ENCODE measurements at regions not wholly inside any gene's neighbourhood (a gene's known extent, or its start where the extent isn't known, plus 50 kb on each side); places are given as distances from the start of the nearest gene placed in this dataset.

GRCh38 chr2:129067070-129067469 is 748.4 kb upstream of the HS6ST1 start:
- no peak for DNase-seq (ENCODE audit: low read depth in 2 of 2)

DNA sequence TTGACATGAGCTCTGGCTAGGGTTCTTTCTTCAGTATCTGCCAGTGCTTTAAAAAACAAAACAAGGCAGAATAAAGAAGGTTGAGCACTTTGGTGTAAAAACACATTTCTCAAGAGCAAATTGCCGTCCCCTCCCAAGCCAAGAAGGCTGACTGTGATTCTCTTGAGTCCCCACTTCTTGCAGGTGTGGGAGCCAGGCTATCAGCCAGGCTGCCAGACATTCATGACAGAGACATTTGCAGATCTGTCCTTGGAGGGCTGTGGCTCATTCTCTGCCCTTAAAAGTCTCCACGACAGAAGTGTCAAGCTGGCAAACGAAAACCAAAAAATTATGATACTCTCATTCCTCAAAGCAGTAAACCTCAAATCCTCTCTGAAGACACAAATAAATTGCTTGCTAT is 749.3 kb upstream of the HS6ST1 start:
- DNase-seq (ENCODE audit: low read depth in 2 of 2) = no peak

DNA sequence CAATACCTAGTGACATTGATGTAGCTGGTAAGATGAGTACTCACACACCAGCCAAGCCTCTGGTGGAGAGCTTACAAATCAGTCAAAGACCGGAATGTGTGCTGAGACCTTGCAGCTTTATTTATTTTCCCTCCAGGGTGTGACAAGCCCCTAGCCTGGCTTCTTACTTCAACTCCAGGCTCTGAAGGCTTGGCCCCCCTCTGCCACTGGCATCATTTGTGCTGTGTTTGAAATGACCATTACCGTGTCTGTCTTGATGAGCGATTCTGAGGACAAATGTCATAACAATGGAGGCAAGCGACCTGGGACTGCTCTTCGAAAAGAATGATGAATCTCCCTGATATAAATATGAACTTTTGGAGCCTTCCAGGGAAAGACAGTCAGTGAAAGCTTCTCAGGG is 749.9 kb upstream of the HS6ST1 start:
- no peak for DNase-seq (ENCODE audit: low read depth in 2 of 2)

DNA sequence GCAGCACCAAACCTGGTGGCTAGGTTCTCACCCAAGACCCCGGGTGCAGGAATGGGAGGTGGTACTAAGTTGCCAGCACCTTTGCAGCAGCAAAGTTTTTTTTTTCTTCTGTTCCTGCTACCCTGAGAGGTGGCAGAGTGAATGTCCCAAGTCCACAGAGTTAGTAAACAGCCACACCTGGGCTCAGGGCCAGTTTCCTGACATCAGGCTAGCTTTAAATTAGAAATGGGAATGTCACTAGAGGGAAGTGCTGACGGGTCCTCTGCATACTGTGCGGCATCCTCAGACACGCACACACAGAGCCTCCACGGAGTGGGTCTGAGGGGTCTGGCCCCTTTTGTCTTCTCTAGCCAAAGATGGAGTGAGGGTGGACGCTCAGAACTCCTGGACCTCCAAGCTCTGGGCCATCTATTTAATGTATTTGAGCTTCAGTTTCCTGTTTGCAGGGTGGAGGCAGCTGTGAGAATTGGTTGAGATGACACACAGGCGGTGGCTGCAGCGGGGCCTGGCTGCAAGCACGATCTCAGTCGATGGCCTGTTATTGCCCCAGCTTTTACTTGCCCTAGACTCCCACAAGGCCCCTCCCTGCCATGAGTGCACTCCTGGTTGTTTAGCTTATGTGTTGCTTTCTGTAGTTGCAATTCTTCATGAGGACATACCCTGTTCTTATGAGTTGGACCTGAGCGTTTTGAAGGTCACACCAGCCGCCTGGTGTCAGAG is 751.4 kb upstream of the HS6ST1 start:
- no peak for DNase-seq (ENCODE audit: low read depth in 2 of 2)

- DNase-seq (ENCODE audit: low read depth in 2 of 2) = no peak
Measured at GRCh38 chr2:129070663-129071062, 752.0 kb upstream of the HS6ST1 start.

DNA sequence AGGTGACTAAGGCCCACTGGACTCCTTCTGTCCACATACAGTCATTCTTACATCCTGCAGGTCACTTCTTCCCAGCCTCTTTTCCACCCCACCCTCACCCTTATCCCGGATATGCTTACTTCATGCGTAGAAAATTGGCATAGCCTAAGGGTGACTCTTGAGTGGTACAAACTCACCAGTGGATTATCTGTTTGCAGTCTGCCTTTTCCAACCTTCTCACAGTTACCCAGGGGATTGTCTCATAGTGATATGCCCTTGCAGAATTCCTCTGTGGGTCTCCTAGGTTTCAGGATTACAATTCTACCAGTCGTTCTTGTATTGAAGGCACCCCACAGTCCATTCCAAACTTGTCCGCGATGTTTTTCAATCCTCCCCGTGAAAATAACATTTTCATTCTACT is 752.9 kb upstream of the HS6ST1 start:
- no peak for DNase-seq (ENCODE audit: low read depth in 2 of 2)

GRCh38 chr2:129074298-129074920 is 755.7 kb upstream of the HS6ST1 start:
- DNase-seq (ENCODE audit: low read depth in 2 of 2) = no peak

GRCh38 chr2:129078548-129078947 is 759.9 kb upstream of the HS6ST1 start:
- no peak for DNase-seq (ENCODE audit: low read depth in 2 of 2)

GRCh38 chr2:129080715-129081476 is 762.2 kb upstream of the HS6ST1 start:
- no peak for DNase-seq (ENCODE audit: low read depth in 2 of 2)

DNA sequence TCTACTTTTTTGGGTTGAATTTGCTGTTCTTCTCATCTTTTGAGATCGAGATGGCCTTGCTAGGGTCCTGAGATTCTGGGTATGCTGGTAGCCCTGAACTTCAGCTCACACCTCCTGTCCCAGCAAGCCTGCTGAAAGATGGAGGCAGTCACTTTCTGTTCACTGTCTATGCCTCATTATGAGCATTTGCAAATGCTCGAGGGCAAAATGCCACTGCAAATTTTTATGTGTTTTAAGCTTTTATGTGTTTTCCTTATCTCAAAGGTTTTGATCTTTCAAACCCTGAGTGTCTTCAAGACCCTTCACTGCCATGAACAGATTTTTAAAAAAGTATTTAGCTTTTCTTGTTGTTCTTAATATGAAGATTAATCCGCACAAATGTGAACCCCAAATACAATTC is 766.7 kb upstream of the HS6ST1 start:
- DNase-seq (ENCODE audit: low read depth in 2 of 2) = no peak

DNA sequence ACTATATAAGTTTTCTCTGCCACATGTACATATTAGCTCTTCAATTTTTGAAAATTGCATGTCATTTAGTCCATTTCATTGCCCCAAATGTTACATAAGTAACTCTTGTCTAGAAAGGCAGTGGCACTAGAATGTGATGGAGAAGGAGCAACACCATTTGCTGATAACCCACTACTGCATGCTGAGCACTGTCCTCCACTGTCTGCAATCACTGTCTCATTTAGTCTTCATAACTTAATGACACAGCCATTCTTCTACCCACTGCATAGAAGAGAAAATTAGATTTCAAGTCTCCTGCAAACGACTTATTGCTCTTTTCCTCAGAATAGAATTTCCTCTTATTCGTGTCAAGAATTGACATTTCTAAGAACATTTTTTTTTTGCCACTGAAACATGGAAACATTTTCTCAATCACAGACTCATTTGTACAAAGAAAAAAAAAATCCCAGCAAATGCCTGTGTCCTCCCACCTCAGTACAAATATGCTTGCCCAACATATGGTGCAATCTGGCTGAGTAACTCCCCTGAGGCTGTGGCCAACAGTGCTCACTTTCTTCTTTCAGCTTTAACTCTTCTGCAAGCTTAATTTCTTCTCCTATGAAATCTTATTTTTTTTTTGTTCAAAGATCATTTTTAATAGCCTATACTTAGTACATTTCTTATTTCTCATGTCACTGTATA is 768.6 kb upstream of the HS6ST1 start:
- DNase-seq (ENCODE audit: low read depth in 2 of 2) = no peak

DNA sequence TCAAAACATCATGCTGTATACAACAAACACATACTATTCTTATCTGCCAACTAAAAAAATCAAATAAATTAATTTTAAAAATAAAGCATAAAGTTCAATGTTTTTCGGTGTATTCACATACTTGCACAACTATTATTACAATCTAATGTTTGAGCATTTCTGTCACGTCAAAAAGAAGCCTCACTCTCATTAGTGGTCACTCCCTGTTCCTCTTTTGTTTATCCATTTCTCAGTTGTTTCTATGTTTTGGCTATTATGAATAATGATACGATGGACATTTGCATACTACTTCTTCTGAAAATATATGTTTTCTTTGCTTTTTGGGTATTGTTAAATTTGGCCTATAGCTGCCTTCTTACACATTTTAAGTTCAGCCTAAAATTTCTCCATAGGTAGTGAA is 773.0 kb upstream of the HS6ST1 start:
- no peak for DNase-seq (ENCODE audit: low read depth in 2 of 2)

- DNase-seq (ENCODE audit: low read depth in 2 of 2) = no peak
Measured at GRCh38 chr2:129092956-129093355, 774.3 kb upstream of the HS6ST1 start.

DNA sequence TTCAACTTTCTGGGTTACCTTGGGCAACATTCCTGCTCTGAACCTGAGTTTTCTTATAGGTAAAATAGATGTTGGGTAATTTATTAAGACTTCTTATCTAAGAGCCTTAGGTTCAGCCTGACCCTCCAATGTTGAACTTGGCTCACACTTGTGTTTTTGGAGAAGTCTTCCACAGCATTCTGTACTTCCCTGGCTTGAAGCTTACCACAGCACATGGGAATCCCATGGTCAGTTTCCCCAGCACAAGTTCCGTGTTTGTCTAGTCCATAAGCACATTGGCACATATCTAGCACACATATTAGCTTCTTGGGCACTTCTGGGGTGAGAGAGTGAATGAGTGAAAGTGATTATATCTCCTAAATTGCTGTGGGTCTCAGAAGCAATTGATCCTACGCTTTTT is 782.5 kb upstream of the HS6ST1 start:
- DNase-seq (ENCODE audit: low read depth in 2 of 2) = no peak

- DNase-seq (ENCODE audit: low read depth in 2 of 2) = no peak
Measured at GRCh38 chr2:129103936-129104878, 785.5 kb upstream of the HS6ST1 start.

DNA sequence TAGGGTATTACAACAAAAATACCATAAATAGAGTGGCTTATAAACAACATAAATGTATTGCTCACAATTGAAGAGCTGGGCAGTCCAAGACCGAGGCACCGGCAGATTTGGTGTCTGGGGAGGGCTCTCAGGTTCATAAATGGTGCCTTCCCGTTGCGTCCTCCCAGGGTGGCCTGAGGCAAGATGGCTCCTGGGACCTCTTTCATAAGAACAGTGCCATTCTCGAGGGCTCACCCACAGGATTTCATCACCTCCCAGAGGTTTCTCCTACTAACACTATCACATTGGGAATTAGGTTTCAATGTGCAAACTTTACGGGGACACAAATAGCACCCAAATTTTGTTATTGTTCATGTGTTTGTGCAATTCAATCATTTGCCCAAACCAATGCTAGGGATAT is 793.5 kb upstream of the HS6ST1 start:
- DNase-seq (ENCODE audit: low read depth in 2 of 2) = no peak

DNA sequence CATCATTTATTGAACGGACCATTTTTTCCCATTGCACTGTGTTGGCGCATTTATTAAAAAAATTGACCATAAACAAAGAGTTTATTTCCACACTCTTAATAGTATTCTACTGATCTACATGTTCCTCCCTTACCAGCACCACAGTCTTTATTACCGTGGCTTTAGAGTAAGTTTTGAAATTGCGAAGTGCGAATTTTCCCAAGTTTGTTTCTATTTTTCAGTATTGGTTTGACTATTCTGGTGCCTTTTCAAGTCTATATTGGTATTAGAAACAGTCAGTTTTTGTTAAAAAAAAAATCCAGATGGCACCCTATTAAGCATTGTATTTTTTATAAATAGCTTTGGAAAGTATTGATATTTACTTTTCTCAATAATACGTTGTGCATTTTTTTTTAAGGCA is 795.1 kb upstream of the HS6ST1 start:
- DNase-seq (ENCODE audit: low read depth in 2 of 2) = no peak

GRCh38 chr2:129117434-129117833 is 798.8 kb upstream of the HS6ST1 start:
- DNase-seq (ENCODE audit: low read depth in 2 of 2) = no peak

DNA sequence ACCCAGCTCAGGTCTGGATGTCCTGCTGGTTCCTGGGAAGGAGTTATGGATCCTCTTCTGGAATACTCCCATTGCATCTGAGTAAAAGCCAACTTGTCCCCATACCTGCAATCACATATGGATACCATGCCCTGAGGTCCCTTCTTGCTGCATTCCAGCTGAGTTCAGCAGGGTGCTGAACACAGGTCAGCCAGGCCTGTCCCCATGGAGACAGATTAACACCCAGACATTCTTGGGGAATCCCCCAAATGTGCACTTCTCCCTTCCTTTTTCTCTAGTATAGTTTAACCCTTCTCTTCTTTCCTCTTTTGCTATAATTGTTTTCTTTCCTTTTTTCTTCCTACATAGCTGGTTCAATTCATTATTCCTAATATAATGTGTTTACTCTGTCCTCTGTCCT is 799.6 kb upstream of the HS6ST1 start:
- no peak for DNase-seq (ENCODE audit: low read depth in 2 of 2)

DNA sequence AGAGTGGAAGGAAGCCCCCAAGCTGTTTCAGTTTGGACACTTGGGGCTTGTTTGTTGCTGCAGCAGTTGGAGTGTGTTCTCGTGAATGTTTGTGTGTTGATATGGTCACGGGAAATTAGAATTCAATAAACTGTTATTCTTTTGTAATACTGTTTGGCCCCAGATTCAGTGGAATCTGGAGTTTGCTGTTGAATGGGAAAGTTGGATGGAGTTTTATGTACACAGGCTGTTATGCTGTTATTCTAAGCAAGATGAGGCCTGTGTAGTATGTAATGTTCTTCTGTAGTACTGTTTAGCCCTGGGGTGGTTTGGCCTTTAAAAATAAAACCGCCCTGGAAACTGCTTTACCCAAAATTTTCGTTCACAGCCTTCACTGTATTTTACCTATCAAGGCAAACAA is 810.4 kb upstream of the HS6ST1 start:
- DNase-seq (ENCODE audit: low read depth in 2 of 2) = no peak
